ENCODE measurements at regions not wholly inside any gene's neighbourhood (a gene's known extent, or its start where the extent isn't known, plus 50 kb on each side); places are given as distances from the start of the nearest gene placed in this dataset.

- Mint-ChIP-seq H3K4me3 (ENCODE audit: unreplicated experiment) (no peak overlapping the region), H3K9me3 (ENCODE audit: unreplicated experiment) (no peaks in the 10 kb centered on the region), H3K4me1 (ENCODE audit: low read depth, unreplicated experiment) (no peaks in the 10 kb centered on the region), H3K36me3 (ENCODE audit: insufficient read depth, unreplicated experiment) (no peaks in the 10 kb centered on the region), H3K27me3 (ENCODE audit: insufficient read depth, unreplicated experiment) (peaks cover 5% of the 10 kb centered on the region), H3K27ac (ENCODE audit: unreplicated experiment) (no peak overlapping the region)
- H3K4me1 ChIP-seq: no peaks in the 10 kb centered on the region
- POLR2A ChIA-PET: no interaction called here
- TF ChIP-seq, protein P1, sequence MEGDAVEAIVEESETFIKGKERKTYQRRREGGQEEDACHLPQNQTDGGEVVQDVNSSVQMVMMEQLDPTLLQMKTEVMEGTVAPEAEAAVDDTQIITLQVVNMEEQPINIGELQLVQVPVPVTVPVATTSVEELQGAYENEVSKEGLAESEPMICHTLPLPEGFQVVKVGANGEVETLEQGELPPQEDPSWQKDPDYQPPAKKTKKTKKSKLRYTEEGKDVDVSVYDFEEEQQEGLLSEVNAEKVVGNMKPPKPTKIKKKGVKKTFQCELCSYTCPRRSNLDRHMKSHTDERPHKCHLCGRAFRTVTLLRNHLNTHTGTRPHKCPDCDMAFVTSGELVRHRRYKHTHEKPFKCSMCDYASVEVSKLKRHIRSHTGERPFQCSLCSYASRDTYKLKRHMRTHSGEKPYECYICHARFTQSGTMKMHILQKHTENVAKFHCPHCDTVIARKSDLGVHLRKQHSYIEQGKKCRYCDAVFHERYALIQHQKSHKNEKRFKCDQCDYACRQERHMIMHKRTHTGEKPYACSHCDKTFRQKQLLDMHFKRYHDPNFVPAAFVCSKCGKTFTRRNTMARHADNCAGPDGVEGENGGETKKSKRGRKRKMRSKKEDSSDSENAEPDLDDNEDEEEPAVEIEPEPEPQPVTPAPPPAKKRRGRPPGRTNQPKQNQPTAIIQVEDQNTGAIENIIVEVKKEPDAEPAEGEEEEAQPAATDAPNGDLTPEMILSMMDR (IDR thresholded peaks at IDR 0.05; ENCODE audit: insufficient read depth in 1 of 2, low read depth in 1 of 2, low read length in 1 of 2, severe bottlenecking in 1 of 2, unreplicated experiment in 1 of 2): no peak
- no TSS peak for BruUV-seq (replicated peaks)
- H3K9me3 ChIP-seq: no peaks in the 10 kb centered on the region
- CTCF ChIA-PET: no interaction called here
- intact Hi-C loops (cut with micrococcal nuclease; ENCODE audit: unreplicated experiment): no loop called here
- no peak overlapping the region for H3K4me3 ChIP-seq (ENCODE audit: low read depth, low read length)
- no peaks in the 10 kb centered on the region for H3K36me3 ChIP-seq (ENCODE audit: control insufficient read depth, insufficient read depth, low read length)
- no peak for DNase-seq
- no peaks in the 10 kb centered on the region for H3K27me3 ChIP-seq (replicated peaks; ENCODE audit: control insufficient read depth, insufficient read depth, low read length)
Observed at GRCh38 chr14:83425706-83426105, 1892.1 kb upstream of the SEL1L start.

- no peaks in the 10 kb centered on the region for H3K4me1 ChIP-seq
- H3K27me3 Mint-ChIP-seq (ENCODE audit: insufficient read depth, unreplicated experiment): peaks cover 2% of the 10 kb centered on the region
- H3K36me3 Mint-ChIP-seq (ENCODE audit: insufficient read depth, unreplicated experiment): no peaks in the 10 kb centered on the region
- TF ChIP-seq, protein P1 (IDR thresholded peaks at IDR 0.05; ENCODE audit: insufficient read depth in 1 of 2, low read depth in 1 of 2, low read length in 1 of 2, severe bottlenecking in 1 of 2, unreplicated experiment in 1 of 2): no peak
- intact Hi-C loops (cut with micrococcal nuclease; ENCODE audit: unreplicated experiment): no loop called here
- no peaks in the 10 kb centered on the region for H3K27me3 ChIP-seq (replicated peaks; ENCODE audit: control insufficient read depth, insufficient read depth, low read length)
- no peaks in the 10 kb centered on the region for H3K9me3 ChIP-seq
- no TSS peak for BruUV-seq (replicated peaks)
- H3K4me3 ChIP-seq (ENCODE audit: low read depth, low read length): no peak overlapping the region
- H3K36me3 ChIP-seq (ENCODE audit: control insufficient read depth, insufficient read depth, low read length): no peaks in the 10 kb centered on the region
- no peaks in the 10 kb centered on the region for H3K9me3 Mint-ChIP-seq (ENCODE audit: unreplicated experiment)
- H3K4me1 Mint-ChIP-seq (ENCODE audit: low read depth, unreplicated experiment): no peaks in the 10 kb centered on the region
- POLR2A ChIA-PET: no interaction called here
- H3K27ac Mint-ChIP-seq (ENCODE audit: unreplicated experiment): no peak overlapping the region
- no peak for DNase-seq
- H3K4me3 Mint-ChIP-seq (ENCODE audit: unreplicated experiment): no peak overlapping the region
- CTCF ChIA-PET: no interaction called here
Observed at GRCh38 chr14:83433618-83434017, 1900.0 kb upstream of the SEL1L start.

GRCh38 chr14:83441801-83442200 is 1908.1 kb upstream of the SEL1L start:
- intact Hi-C loops (cut with micrococcal nuclease; ENCODE audit: unreplicated experiment): no loop called here
- Mint-ChIP-seq H3K4me3 (ENCODE audit: unreplicated experiment) (no peak overlapping the region), H3K27ac (ENCODE audit: unreplicated experiment) (no peak overlapping the region), H3K36me3 (ENCODE audit: insufficient read depth, unreplicated experiment) (no peaks in the 10 kb centered on the region), H3K27me3 (ENCODE audit: insufficient read depth, unreplicated experiment) (peaks cover 2% of the 10 kb centered on the region), H3K4me1 (ENCODE audit: low read depth, unreplicated experiment) (no peaks in the 10 kb centered on the region), H3K9me3 (ENCODE audit: unreplicated experiment) (no peaks in the 10 kb centered on the region)
- TF ChIP-seq, protein P1 (IDR thresholded peaks at IDR 0.05; ENCODE audit: insufficient read depth in 1 of 2, low read depth in 1 of 2, low read length in 1 of 2, severe bottlenecking in 1 of 2, unreplicated experiment in 1 of 2): no peak
- DNase-seq: no peak
- ChIA-PET POLR2A (no interaction called here), CTCF (no interaction called here)
- Histone ChIP-seq H3K36me3 (ENCODE audit: control insufficient read depth, insufficient read depth, low read length) (no peaks in the 10 kb centered on the region), H3K27me3 (replicated peaks; ENCODE audit: control insufficient read depth, insufficient read depth, low read length) (no peaks in the 10 kb centered on the region), H3K4me3 (ENCODE audit: low read depth, low read length) (no peak overlapping the region), H3K4me1 (no peaks in the 10 kb centered on the region), H3K9me3 (no peaks in the 10 kb centered on the region)
- no TSS peak for BruUV-seq (replicated peaks)

Measured in Caco-2 (cell line).